ENCODE measurements at regions not wholly inside any gene's neighbourhood (a gene's known extent, or its start where the extent isn't known, plus 50 kb on each side); places are given as distances from the start of the nearest gene placed in this dataset.
"Not testable (repeated sequence)": the region's sequence is repeated elsewhere in the genome, so short reads cannot be mapped to it uniquely, and the experiment has no call there.

GRCh38 chr6:119980802-119981201, 631.2 kb upstream of the MAN1A1 start:
- no peak for DNase-seq (ENCODE audit: low read depth in 4 of 4, low spot score in 3 of 4)

- no peak for DNase-seq (ENCODE audit: low read depth in 4 of 4, low spot score in 3 of 4)
Measured at GRCh38 chr6:119979862-119980261, 630.3 kb upstream of the MAN1A1 start.

DNA sequence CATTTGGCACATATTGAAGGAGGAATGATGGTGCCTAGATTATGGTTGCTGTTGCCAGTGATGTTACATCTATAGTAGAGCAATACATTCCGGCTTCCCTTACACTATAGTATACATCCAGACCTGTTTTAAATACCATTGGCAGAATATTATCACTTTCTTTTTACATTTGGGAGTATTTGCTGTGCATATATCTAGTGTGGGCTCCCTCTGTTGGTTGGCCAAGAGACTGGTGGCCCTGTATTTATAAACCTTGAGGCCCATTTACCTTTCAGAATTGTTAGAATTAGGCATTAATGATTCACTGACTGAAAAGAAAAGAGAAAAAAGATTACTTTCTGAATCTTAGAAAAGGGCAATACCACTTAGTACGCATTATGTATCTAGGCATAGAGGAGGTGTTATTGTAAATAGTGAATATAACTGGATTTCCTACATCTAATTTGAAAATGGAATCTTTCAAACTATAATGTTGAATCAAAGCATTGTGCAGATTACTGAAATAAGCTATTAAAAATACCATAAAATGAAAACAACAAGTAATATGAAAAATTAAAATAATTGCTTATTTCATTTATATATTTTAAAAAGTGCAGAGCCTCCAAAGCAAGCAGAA, 628.8 kb upstream of the MAN1A1 start:
- no peak for DNase-seq (ENCODE audit: low read depth in 4 of 4, low spot score in 3 of 4)

- DNase-seq (ENCODE audit: low read depth in 4 of 4, low spot score in 3 of 4) = no peak
Measured at GRCh38 chr6:119974430-119975159, 625.0 kb upstream of the MAN1A1 start.

DNA sequence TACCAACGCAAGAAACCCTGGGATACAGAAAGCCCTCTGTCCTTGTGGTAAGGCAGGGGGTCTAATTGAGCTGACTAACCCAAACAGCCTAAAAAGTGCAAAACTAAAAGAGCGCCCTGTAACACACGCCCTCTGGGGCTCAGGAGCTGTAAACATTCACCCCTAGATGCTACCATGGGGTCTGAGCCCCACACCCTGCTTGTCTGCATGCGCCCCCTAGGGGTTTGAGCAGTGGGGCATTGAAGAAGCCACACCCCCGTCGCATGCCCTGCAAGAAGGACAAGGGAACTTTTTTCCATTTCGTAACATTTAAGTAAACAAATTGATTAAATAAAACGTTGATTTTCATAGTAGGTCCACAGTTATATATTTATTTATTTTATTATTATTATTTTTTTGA, 616.9 kb upstream of the MAN1A1 start:
- DNase-seq (ENCODE audit: low read depth in 4 of 4, low spot score in 3 of 4) = no peak

DNA sequence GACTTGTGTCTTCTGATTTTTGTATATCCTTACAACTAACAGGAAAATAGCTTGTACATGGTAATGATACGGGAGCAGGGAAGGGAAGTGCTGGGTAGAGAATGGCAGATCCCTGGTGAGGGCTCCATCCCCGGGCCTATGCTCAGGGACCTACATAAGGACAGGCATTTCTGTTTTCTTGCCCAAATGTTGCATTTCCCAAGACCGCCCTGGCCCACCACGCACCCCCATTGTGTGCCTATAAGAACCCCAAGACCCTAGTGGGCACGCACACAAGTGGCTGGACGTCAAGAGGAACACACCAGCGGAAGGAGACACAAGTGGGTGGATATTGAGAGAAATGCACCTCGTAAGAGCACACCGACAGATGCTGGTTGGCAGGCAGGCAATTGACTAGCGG, 616.3 kb upstream of the MAN1A1 start:
- no peak for DNase-seq (ENCODE audit: low read depth in 4 of 4, low spot score in 3 of 4)

GRCh38 chr6:119965008-119965407, 615.4 kb upstream of the MAN1A1 start:
- DNase-seq (ENCODE audit: low read depth in 4 of 4, low spot score in 3 of 4) = no peak

- DNase-seq (ENCODE audit: low read depth in 4 of 4, low spot score in 3 of 4) = no peak
Measured at GRCh38 chr6:119962505-119962904, 612.9 kb upstream of the MAN1A1 start.

- DNase-seq (ENCODE audit: low read depth in 4 of 4, low spot score in 3 of 4) = no peak
Measured at GRCh38 chr6:119961450-119961849, 611.9 kb upstream of the MAN1A1 start.

DNA sequence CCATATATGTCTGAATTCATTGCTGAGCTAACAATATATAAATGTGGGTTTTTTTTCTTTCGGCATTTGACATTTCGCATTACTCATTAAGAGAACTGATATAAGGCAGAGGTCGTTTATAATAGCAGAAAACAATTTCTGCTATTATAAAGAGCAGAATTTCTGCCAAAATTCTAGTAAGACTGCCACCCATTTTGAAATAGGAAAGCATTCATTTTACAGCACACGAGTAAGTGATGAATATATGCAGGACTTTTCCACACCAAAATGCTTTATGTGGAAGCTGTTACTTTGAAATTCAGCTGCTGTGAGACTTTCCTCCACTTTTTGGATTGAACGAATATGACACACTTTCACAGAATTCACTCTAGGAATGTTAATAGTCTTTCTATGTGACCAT, 610.9 kb upstream of the MAN1A1 start:
- no peak for DNase-seq (ENCODE audit: low read depth in 4 of 4, low spot score in 3 of 4)

DNA sequence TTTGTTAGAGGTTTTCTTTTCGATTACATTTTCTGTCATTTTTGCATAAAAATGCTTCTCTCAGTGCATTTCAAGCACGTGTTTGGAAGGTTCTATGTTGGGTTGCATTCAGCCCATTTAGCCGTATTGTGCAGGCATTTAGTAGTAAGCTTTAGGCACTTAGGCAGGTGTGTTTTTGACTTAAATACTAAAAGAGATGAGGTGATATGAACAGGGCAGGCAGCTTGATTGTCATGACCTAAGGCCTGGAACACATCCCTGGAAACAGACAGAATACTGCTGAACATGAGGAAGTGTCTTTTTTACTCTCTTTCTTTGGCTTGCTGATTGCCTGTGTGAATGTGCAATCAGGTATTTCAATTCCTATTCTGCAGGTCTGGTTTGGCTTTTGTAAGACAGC, 610.5 kb upstream of the MAN1A1 start:
- DNase-seq (ENCODE audit: low read depth in 4 of 4, low spot score in 3 of 4) = no peak

GRCh38 chr6:119957195-119957594, 607.6 kb upstream of the MAN1A1 start:
- no peak for DNase-seq (ENCODE audit: low read depth in 4 of 4, low spot score in 3 of 4)

DNA sequence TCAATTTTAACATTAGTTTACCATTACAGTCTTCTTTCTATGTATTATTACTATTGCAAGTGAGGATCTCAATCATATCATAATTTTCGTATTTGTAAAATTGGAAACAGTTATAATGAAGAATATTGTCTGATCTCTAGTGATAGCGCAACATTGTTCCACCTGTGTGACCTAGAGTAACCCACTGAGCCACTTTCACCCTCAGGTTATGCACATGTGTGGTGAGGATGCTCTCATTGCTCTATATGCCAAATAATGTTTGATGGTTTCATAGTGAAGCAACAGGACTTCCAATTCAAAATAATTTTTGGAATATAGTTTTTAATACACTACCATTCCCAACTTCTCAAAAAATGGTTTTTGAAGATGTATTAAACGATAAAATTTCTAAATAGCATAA, 603.1 kb upstream of the MAN1A1 start:
- DNase-seq (ENCODE audit: low read depth in 4 of 4, low spot score in 3 of 4) = no peak

GRCh38 chr6:119950681-119951080, 601.1 kb upstream of the MAN1A1 start:
- DNase-seq (ENCODE audit: low read depth in 4 of 4, low spot score in 3 of 4) = no peak

DNA sequence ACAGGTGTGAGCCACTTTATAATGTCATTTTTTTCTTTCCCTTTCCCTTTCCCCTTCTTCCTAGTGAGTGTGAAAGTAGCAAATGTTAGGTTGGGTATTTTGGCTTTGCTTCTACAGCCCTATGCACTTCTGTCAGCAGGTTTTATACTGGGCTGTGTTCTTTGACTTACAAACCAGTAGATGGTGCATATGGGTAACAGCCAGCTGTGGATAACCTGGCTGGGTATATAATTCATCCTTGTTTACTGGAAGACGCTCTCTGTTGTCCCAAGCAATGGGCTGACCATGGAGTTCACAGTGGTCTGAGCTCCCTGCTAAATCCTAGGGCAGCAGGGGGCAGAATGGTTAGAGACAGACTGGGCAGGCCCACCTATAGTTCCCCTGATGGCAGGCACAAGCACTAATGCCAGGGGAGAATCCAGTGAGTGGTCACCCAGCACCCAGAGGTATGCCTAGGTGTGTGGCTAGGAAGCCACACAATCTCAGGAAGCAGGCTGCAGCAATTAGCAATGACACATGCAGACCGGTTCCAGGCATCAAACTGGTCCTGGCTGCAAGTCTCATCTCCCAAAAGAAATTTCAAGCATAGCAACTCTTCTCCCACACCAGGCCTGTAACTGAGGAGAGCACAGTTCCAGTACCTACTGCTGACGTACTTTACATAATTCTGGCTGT, 592.7 kb upstream of the MAN1A1 start:
- DNase-seq (ENCODE audit: low read depth in 4 of 4, low spot score in 3 of 4) = no peak

DNA sequence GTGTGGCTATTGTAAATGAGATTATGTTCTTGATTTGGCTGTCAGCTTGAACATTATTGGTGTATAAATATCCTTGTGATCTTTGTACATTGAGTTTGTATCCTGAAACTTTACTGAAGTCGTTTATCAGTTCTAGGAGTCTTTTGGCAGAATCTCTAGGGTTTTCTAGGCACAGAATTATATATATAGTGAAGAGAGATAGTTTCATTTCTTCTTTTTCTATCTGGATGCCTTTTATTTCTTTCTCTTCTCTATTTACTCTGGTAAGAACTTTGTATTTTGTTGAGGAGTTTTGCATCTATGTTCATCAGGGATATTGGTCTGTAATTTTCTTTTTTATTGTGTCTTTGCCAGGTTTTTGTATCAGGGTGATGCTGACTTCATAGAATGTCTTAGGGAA, 589.2 kb upstream of the MAN1A1 start:
- no peak for DNase-seq (ENCODE audit: low read depth in 4 of 4, low spot score in 3 of 4)

DNA sequence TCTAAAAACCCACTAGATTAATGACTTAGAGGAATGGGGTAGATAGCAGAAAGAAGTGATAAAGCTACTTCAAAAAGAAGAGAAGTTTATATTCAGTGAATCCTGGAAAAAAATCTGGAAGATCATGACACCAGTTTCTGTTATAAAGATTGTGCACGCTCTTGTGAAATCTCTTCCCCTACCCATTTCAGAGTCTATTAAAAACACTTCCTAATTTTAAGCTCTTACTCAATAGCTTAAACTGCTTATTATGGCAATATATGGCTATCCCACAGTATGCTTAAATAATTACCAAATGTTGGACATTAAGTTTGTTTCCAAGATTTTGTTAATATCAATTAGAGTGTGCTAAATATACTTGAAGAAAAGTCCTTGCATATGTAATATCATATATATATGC, 585.3 kb upstream of the MAN1A1 start:
- DNase-seq (ENCODE audit: low read depth in 4 of 4, low spot score in 3 of 4) = no peak

- no peak for DNase-seq (ENCODE audit: low read depth in 4 of 4, low spot score in 3 of 4)
Measured at GRCh38 chr6:119929121-119929520, 579.6 kb upstream of the MAN1A1 start.

DNA sequence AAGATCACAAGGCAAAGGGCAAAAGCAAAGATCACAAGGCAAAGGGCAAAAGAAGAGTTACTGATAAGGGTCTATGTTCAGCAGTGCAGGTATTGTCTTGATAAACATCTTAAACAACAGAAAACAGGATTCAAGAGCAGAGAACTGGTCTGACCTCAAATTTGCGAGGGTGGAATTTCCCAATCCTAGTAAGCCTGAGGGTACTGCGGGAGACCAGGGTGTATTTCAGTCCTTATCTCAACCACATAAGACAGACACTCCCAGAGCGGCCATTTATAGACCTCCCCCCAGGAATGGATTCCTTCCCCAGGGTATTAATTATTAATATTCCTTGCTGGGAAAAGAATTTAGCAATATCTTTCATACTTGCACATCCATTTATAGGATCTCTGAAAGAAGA, 575.3 kb upstream of the MAN1A1 start:
- not testable (repeated sequence) for DNase-seq (ENCODE audit: low read depth in 4 of 4, low spot score in 3 of 4)

- DNase-seq (ENCODE audit: low read depth in 4 of 4, low spot score in 3 of 4) = no peak
Measured at GRCh38 chr6:119922814-119923213, 573.3 kb upstream of the MAN1A1 start.

GRCh38 chr6:119921491-119922010, 572.0 kb upstream of the MAN1A1 start:
- no peak for DNase-seq (ENCODE audit: low read depth in 4 of 4, low spot score in 3 of 4)

DNA sequence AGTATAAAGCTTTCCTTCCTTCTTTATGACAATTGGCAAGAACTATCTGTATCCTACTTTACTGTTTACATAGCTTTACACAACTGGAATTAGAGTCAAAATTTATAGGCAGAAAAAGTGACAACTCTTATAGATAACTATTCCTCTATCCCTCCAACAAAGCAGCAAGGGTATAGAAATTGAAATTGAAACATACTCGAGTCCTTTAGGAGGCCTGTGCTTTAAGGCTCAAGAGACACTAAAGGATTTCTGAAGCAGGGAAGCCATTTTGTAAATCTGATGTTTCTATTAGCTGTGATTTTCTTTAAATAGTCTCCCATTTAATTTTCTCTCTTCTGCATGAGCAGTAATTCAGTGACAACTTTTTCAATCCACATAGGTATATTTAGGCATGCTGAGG, 567.6 kb upstream of the MAN1A1 start:
- DNase-seq (ENCODE audit: low read depth in 4 of 4, low spot score in 3 of 4) = no peak

Data from left renal pelvis (tissue), 4 donors.